ENCODE measurements at regions not wholly inside any gene's neighbourhood (a gene's known extent, or its start where the extent isn't known, plus 50 kb on each side); places are given as distances from the start of the nearest gene placed in this dataset.

- Histone ChIP-seq H3K56ac (ENCODE audit: extremely low read depth, insufficient read depth, low read length) (no peak overlapping the region), H3K4me1 (ENCODE audit: control insufficient read depth, insufficient read depth, low read length) (no peaks in the 10 kb centered on the region), H2AK9ac (replicated peaks; ENCODE audit: low read depth, low read length, poor library complexity) (no peak overlapping the region), H3K14ac (replicated peaks; ENCODE audit: low read depth, low read length) (no peak overlapping the region), H2BK5ac (ENCODE audit: low read depth, low read length, poor library complexity, severe bottlenecking) (no peak overlapping the region), H4K5ac (ENCODE audit: low read depth, low read length) (no peak overlapping the region), H2BK120ac (ENCODE audit: low read depth, low read length) (no peak overlapping the region), H3K4ac (ENCODE audit: low read depth, low read length) (no peak overlapping the region), H3K27ac (ENCODE audit: insufficient read depth, low read length) (no peak overlapping the region), H2BK15ac (ENCODE audit: low read depth, low read length) (no peak overlapping the region), H3K4me2 (ENCODE audit: low read depth, low read length) (no peak overlapping the region), H3K79me1 (ENCODE audit: low read depth in 1 of 2, low read length in 2 of 2) (no peaks in the 10 kb centered on the region), H3K9me3 (ENCODE audit: control insufficient read depth, insufficient read depth, low read length) (no peaks in the 10 kb centered on the region), H3K18ac (ENCODE audit: low read depth, low read length) (no peak overlapping the region), H4K91ac (ENCODE audit: insufficient read depth, low read depth, low read length) (no peak overlapping the region), H4K8ac (ENCODE audit: low read depth in 2 of 2, low read length in 2 of 2) (no peak overlapping the region), H3K9ac (ENCODE audit: low read depth, low read length) (no peak overlapping the region), H3K23ac (ENCODE audit: low read depth, low read length) (no peak overlapping the region), H2AFZ (replicated peaks; ENCODE audit: low read length, poor library complexity) (no peak overlapping the region), H4K20me1 (ENCODE audit: insufficient read depth, low read length) (no peaks in the 10 kb centered on the region), H2AK5ac (ENCODE audit: low read depth, low read length) (no peak overlapping the region), H3K36me3 (ENCODE audit: control insufficient read depth, insufficient read depth, low read length) (no peaks in the 10 kb centered on the region), H3K9me1 (ENCODE audit: insufficient read depth, low read length) (no peaks in the 10 kb centered on the region), H3K27me3 (ENCODE audit: control insufficient read depth, insufficient read depth, low read length) (no peaks in the 10 kb centered on the region), H3K4me3 (ENCODE audit: insufficient read depth, low read depth, low read length) (no peak overlapping the region), H2BK20ac (ENCODE audit: low read depth, low read length) (no peak overlapping the region)
- intact Hi-C loops (cut with micrococcal nuclease) (no loop called here), dilution Hi-C loops (cut with HindIII; ENCODE audit: low sequenced_read_pairs, unreplicated experiment) (no loop called here), in situ Hi-C loops (cut with MboI; ENCODE audit: low sequenced_read_pairs) (no loop called here)
- BruUV-seq (replicated peaks): no TSS peak
- POLR2A ChIA-PET (ENCODE audit: unreplicated experiment): no interaction called here
- CTCF ChIA-PET: no interaction called here
- WGBS, 2 experiments (ENCODE audit: extremely low coverage in 2 of 2, insufficient read length in 1 of 2): no CpG with 5 or more reads among the region's 3 CpGs
- no peak for ATAC-seq (ENCODE audit: low read depth)
- TF ChIP-seq RFX5 (IDR thresholded peaks at IDR 0.05; ENCODE audit: low read depth, low read length): no peak
- TF ChIP-seq, protein P1, sequence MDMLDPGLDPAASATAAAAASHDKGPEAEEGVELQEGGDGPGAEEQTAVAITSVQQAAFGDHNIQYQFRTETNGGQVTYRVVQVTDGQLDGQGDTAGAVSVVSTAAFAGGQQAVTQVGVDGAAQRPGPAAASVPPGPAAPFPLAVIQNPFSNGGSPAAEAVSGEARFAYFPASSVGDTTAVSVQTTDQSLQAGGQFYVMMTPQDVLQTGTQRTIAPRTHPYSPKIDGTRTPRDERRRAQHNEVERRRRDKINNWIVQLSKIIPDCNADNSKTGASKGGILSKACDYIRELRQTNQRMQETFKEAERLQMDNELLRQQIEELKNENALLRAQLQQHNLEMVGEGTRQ (IDR thresholded peaks at IDR 0.05; ENCODE audit: low read depth, low read length): no peak
- no peak for TF ChIP-seq RAD21 (IDR thresholded peaks at IDR 0.05; ENCODE audit: low read length)
- TF ChIP-seq, protein P2, sequence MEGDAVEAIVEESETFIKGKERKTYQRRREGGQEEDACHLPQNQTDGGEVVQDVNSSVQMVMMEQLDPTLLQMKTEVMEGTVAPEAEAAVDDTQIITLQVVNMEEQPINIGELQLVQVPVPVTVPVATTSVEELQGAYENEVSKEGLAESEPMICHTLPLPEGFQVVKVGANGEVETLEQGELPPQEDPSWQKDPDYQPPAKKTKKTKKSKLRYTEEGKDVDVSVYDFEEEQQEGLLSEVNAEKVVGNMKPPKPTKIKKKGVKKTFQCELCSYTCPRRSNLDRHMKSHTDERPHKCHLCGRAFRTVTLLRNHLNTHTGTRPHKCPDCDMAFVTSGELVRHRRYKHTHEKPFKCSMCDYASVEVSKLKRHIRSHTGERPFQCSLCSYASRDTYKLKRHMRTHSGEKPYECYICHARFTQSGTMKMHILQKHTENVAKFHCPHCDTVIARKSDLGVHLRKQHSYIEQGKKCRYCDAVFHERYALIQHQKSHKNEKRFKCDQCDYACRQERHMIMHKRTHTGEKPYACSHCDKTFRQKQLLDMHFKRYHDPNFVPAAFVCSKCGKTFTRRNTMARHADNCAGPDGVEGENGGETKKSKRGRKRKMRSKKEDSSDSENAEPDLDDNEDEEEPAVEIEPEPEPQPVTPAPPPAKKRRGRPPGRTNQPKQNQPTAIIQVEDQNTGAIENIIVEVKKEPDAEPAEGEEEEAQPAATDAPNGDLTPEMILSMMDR (conservative IDR thresholded peaks at IDR 0.05; ENCODE audit: low read depth, low read length): no peak
- TF ChIP-seq CEBPB (IDR thresholded peaks at IDR 0.05; ENCODE audit: low read depth, low read length): no peak
- TF ChIP-seq MAFK (IDR thresholded peaks at IDR 0.05; ENCODE audit: low read depth, low read length): no peak
- TF ChIP-seq NFE2L2 (IDR thresholded peaks at IDR 0.05; ENCODE audit: low read depth, low read length): no peak
- no peak for TF ChIP-seq CHD1 (IDR thresholded peaks at IDR 0.05; ENCODE audit: low read depth, low read length)
- TF ChIP-seq MXI1 (IDR thresholded peaks at IDR 0.05; ENCODE audit: borderline replicate concordance, low read depth, low read length): no peak
- TF ChIP-seq POLR2A (IDR thresholded peaks at IDR 0.05; ENCODE audit: low read depth, low read length): no peak
- no peak for TF ChIP-seq FOS (IDR thresholded peaks at IDR 0.05; ENCODE audit: low read depth, low read length)
- TF ChIP-seq ELK1 (IDR thresholded peaks at IDR 0.05; ENCODE audit: borderline replicate concordance, low read depth, low read length): no peak
- no peak for TF ChIP-seq MAZ (IDR thresholded peaks at IDR 0.05; ENCODE audit: borderline replicate concordance, low read depth, low read length)
- TF ChIP-seq SMC3 (IDR thresholded peaks at IDR 0.05; ENCODE audit: low read depth, low read length): no peak
- no peak for TF ChIP-seq BHLHE40 (IDR thresholded peaks at IDR 0.05; ENCODE audit: low read depth, low read length)
- TF ChIP-seq RCOR1 (IDR thresholded peaks at IDR 0.05; ENCODE audit: insufficient replicate concordance, low read length): no peak
- DNase-seq: no peak
Observed at GRCh38 chr2:181197140-181197760, 216.8 kb downstream of the UBE2E3 start.
